AG04449 (cell line): ENCODE measurements at regions not wholly inside any gene's neighbourhood (a gene's known extent, or its start where the extent isn't known, plus 50 kb on each side); places are given as distances from the start of the nearest gene placed in this dataset.

Experiments used
- CTCF ChIA-PET: fragments of 350-600 bp; formaldehyde crosslinking; extraction: SDS; loops from one replicate; lab custom pipeline; 2021; ENCODE audit warnings: antibody characterized with exemption; lab: Yijun Ruan, JAX
- POLR2A ChIA-PET: fragments of 400-600, 350-600 bp; formaldehyde crosslinking; extraction: SDS; loops from one replicate; lab custom pipeline; 2020; ENCODE audit warnings: antibody characterized with exemption, inconsistent platforms; lab: Yijun Ruan, JAX
- DNase-seq: peaks from one replicate; pipeline ENCODE4 v3.0.0-alpha.2; 2010; ENCODE audit warnings: low read depth, low spot score
- H3K4me3 ChIP-seq: 2 replicates; pipeline ENCODE4 v1.5.1; 2011; ENCODE audit warnings: low read depth, mild to moderate bottlenecking, control low read depth, low read length
- TF ChIP-seq, protein P1 (sequence below): IDR thresholded peaks from one replicate; pipeline ENCODE4 v1.5.1; 2011; ENCODE audit warnings: mild to moderate bottlenecking, moderate library complexity, low read length, control low read depth, inconsistent platforms; ENCODE audit not compliant: insufficient read depth; ENCODE audit errors: missing control alignments

DNA sequence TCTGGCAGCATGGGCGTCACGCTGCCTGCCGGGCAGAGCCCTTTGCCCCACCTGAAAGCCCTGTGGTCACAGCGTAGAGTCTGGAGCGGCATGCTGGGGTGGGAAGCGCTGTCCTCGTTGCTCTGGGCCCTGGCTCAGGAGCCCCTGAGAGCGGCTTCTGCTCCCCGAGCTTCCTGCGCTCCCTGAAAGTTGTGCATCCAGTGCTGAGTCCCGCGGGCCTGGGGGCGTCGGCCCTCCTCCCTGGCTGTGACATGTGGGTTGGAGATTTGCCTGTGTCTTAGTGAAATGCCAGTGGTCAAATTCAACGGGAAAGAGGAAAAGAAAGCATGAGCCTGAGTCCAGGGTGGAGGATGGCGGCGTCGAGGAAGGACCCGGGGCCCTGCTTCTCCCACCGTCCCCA is 1208.0 kb downstream of the BRD1 start:
- CTCF ChIA-PET: no interaction called here
- POLR2A ChIA-PET: no interaction called here
- H3K4me3 ChIP-seq: no peak overlapping the region
- TF ChIP-seq, protein P1, sequence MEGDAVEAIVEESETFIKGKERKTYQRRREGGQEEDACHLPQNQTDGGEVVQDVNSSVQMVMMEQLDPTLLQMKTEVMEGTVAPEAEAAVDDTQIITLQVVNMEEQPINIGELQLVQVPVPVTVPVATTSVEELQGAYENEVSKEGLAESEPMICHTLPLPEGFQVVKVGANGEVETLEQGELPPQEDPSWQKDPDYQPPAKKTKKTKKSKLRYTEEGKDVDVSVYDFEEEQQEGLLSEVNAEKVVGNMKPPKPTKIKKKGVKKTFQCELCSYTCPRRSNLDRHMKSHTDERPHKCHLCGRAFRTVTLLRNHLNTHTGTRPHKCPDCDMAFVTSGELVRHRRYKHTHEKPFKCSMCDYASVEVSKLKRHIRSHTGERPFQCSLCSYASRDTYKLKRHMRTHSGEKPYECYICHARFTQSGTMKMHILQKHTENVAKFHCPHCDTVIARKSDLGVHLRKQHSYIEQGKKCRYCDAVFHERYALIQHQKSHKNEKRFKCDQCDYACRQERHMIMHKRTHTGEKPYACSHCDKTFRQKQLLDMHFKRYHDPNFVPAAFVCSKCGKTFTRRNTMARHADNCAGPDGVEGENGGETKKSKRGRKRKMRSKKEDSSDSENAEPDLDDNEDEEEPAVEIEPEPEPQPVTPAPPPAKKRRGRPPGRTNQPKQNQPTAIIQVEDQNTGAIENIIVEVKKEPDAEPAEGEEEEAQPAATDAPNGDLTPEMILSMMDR: no peak
- no peak for DNase-seq

DNA sequence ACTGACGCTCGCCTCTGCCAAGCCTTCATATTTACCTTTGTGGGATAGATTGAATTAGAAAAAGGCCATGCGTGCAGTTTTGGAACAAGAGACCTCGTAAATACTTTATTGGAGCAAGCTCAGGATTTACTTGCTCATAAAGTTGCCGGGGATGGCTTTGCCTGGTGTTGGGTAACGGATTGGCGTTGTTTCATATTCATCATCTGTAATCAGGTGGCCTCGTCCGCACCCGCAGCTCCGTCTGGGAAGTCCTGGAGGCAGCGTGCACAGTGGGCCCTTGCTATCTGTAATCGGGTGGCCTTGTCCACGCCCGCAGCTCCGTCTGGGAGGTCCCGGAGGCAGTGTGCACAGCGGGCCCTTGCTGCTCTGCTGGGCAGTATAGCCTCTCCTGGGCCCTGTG is 1209.3 kb downstream of the BRD1 start:
- ChIA-PET POLR2A (no interaction called here), CTCF (interaction anchor here (1.0 kb wide), 1 partner anchor 8 kb away, joined by 3 read pairs; no protein-coding TSS in a partner anchor)
- DNase-seq: no peak
- TF ChIP-seq, protein P1: no peak
- H3K4me3 ChIP-seq: no peak overlapping the region

DNA sequence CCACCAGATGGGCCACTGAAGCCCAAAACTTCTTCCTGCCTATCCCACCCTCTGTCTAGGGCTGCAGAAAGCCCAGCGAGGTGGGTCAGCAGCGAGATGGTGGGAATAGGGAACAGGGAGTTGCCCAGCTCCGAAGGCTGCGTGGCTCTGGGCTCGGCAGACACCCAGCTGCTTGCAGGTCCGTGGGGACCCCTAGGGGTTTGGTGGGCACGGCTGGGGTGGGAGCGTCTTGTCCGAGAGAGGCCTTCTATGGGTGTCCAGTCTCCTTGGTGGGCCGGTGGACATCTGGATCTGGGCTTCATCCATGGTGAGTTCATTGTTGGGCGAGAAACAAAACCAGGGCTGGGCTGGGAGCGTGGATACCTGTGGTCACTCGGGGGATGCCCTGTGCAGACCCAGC is 1211.0 kb downstream of the BRD1 start:
- DNase-seq: no peak
- POLR2A ChIA-PET: no interaction called here
- no peak overlapping the region for H3K4me3 ChIP-seq
- TF ChIP-seq, protein P1: no peak
- CTCF ChIA-PET: no interaction called here

DNA sequence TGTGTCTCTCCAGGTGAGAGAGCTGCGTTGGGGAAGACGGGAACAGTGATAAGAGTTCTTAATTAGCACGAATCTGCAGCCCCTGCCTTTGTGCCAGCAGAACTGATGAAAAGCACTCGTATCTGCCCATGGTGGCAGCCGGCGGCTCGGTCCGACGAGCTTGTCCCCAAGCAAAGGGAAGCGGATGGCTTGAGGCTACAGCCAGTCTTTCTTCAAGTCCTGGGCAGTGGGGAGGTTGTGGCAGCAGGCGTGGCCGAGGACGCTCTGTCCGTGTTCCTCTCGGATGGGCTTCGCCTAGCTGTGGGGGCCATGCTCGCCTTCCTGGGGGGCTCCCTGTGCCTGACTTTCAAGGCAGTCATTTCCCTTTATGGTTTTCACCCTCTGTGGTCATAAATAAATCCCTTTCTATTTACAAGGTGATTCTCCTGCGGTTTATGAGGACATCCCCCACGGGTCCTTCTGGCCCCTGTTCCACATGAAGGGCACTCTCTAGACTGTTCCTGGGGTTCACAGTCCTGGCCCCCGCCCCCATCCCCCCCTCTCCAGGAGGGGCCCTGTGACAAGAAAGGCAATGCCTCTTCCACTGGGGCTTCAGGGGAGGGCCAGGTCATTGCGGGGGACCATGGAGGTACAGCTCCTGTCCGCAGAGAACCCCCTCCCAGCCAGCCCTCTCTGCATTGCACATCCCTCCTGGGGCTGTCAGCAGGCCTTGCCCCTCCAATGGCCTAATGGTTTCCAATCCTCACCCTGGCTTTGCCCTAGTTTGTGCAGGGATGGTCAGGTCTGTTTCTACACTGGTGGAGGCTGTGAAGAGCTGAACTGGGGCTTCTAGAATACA is 1212.3 kb downstream of the BRD1 start:
- ChIA-PET POLR2A (no interaction called here), CTCF (no interaction called here)
- TF ChIP-seq, protein P1: no peak

DNA sequence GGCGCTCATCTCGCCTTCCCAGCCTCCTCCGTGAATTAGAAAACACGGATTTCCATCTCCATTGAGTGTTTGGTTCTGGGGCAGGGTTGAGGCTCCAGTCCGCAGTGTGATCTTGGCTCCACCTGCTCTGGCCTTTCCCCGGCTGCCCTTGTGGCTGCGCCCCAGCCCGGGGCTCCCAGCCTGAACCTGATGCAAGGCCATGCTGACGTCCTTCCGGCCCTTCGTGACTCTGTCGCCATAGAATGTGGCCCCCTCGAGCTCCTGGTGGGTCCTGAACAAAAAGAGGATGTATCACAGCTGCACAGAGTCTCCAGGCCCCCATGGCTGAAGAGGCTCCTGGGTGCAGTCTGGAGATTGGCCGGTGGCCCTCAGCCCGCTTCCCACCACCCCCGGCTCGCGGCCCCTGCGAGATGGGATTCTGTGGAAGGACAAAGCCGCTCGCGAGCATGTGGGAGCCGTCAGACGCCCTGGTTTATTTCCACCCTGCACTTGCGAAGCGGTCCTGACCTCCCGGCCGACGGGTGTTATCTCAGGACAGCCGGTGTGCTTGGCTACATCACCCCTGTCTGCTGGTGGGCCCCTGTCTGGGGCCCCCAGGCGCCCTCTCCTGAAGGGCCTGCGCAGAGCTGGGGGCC is 1214.0 kb downstream of the BRD1 start:
- ChIA-PET CTCF (no interaction called here), POLR2A (no interaction called here)
- no peak overlapping the region for H3K4me3 ChIP-seq
- no peak for DNase-seq
- TF ChIP-seq, protein P1: no peak

More for the DNA sequence above, 1212.3 kb downstream of the BRD1 start:
- DNase-seq: no peak
- H3K4me3 ChIP-seq: no peak overlapping the region
